Stimulated activated CD4-positive, alpha-beta T cell treated with anti-CD3 and anti-CD28 coated beads, Interleukin-1b, Interleukin-23, amount 100 ng/mL, for 48 hours (primary cell): ENCODE measurements at regions not wholly inside any gene's neighbourhood (a gene's known extent, or its start where the extent isn't known, plus 50 kb on each side); places are given as distances from the start of the nearest gene placed in this dataset.
"Not testable (repeated sequence)": the region's sequence is repeated elsewhere in the genome, so short reads cannot be mapped to it uniquely, and the experiment has no call there.

ENCODE experiments used
- DNase-seq: peaks from one replicate; pipeline ENCODE4 v3.0.0-alpha.2; 2020

- DNase-seq, result no peak
Observed at GRCh38 chr13:82115391-82115790, 1766.9 kb downstream of the SLITRK1 start.

GRCh38 chr13:82096256-82096655 is 1755.3 kb upstream of the SPRY2 start:
- no peak for DNase-seq

- no peak for DNase-seq
Observed at GRCh38 chr13:82092312-82092711, 1751.4 kb upstream of the SPRY2 start.

GRCh38 chr13:82088781-82089180 is 1747.9 kb upstream of the SPRY2 start:
- no peak for DNase-seq

- no peak for DNase-seq
Observed at GRCh38 chr13:82076496-82076895, 1735.6 kb upstream of the SPRY2 start.

- DNase-seq, result no peak
Observed at GRCh38 chr13:82070416-82070815, 1729.5 kb upstream of the SPRY2 start.

GRCh38 chr13:82062772-82063171 is 1721.8 kb upstream of the SPRY2 start:
- DNase-seq, result no peak

- no peak for DNase-seq
Observed at GRCh38 chr13:82058364-82058763, 1717.4 kb upstream of the SPRY2 start.

GRCh38 chr13:82045316-82045715 is 1704.4 kb upstream of the SPRY2 start:
- DNase-seq, result not testable (repeated sequence)

- DNase-seq, result no peak
Observed at GRCh38 chr13:82036602-82037001, 1695.7 kb upstream of the SPRY2 start.

- DNase-seq, result no peak
Observed at GRCh38 chr13:82011355-82011754, 1670.4 kb upstream of the SPRY2 start.

- DNase-seq, result no peak
Observed at GRCh38 chr13:82010780-82011179, 1669.9 kb upstream of the SPRY2 start.

- no peak for DNase-seq
Observed at GRCh38 chr13:82002710-82003109, 1661.8 kb upstream of the SPRY2 start.

- no peak for DNase-seq
Observed at GRCh38 chr13:81995316-81995715, 1654.4 kb upstream of the SPRY2 start.

- DNase-seq, result no peak
Observed at GRCh38 chr13:81990652-81991051, 1649.7 kb upstream of the SPRY2 start.

- DNase-seq, result no peak
Observed at GRCh38 chr13:81988567-81988966, 1647.6 kb upstream of the SPRY2 start.

GRCh38 chr13:81987677-81988357 is 1646.9 kb upstream of the SPRY2 start:
- no peak for DNase-seq

- no peak for DNase-seq
Observed at GRCh38 chr13:81987159-81987558, 1646.2 kb upstream of the SPRY2 start.

- DNase-seq, result no peak
Observed at GRCh38 chr13:81986308-81986707, 1645.4 kb upstream of the SPRY2 start.

- DNase-seq, result no peak
Observed at GRCh38 chr13:81957121-81957520, 1616.2 kb upstream of the SPRY2 start.

GRCh38 chr13:81929988-81930387 is 1589.1 kb upstream of the SPRY2 start:
- DNase-seq, result no peak

- DNase-seq, result no peak
Observed at GRCh38 chr13:81927347-81927746, 1586.4 kb upstream of the SPRY2 start.

GRCh38 chr13:81917810-81918209 is 1576.9 kb upstream of the SPRY2 start:
- no peak for DNase-seq

GRCh38 chr13:81916461-81916860 is 1575.5 kb upstream of the SPRY2 start:
- DNase-seq, result no peak

- DNase-seq, result no peak
Observed at GRCh38 chr13:81907787-81908372, 1567.0 kb upstream of the SPRY2 start.
